H1 (cell line): ENCODE measurements at regions not wholly inside any gene's neighbourhood (a gene's known extent, or its start where the extent isn't known, plus 50 kb on each side); places are given as distances from the start of the nearest gene placed in this dataset.

Source experiments
- POLR2AphosphoS5 ChIP-seq: IDR thresholded peaks from 2 replicates; pipeline ENCODE4 v1.6.1; 2011; ENCODE audit warnings: low read depth, low read length
- YY1 ChIP-seq: IDR thresholded peaks from 2 replicates; pipeline ENCODE4 v1.6.1; 2011; ENCODE audit warnings: low read depth, mild to moderate bottlenecking, low read length
- TF ChIP-seq, protein P1 (sequence below): IDR thresholded peaks from 2 replicates; pipeline ENCODE4 v1.6.1; 2011; ENCODE audit warnings: low read depth, mild to moderate bottlenecking, low read length; ENCODE audit not compliant: insufficient read depth

DNA sequence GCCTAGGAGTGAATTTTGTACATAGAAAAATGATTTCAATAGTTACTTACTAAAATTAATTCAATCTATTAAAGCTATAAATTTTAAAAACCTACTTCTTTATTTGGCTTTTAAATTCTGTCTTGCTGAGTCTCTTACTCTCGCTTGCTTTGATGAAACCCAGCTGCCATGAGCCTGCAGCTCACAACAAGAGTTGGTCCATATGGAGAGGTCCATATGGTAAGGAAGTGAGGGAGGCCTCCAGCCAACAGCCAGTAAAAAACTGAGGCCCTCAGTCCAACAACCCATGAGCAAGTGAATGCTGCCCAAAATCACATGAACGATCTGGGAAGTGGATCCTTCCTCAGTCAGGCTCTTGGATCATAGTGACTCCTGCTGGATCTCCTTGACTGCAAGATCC is 89.9 kb upstream of the CXADR start:
- TF ChIP-seq POLR2AphosphoS5 (no peak), YY1 (no peak)
- TF ChIP-seq, protein P1, sequence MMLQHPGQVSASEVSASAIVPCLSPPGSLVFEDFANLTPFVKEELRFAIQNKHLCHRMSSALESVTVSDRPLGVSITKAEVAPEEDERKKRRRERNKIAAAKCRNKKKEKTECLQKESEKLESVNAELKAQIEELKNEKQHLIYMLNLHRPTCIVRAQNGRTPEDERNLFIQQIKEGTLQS = no peak
